Kidney (tissue), 13 donors: ENCODE measurements at regions not wholly inside any gene's neighbourhood (a gene's known extent, or its start where the extent isn't known, plus 50 kb on each side); places are given as distances from the start of the nearest gene placed in this dataset.

Experiments used
- DNase-seq, 5 donors: peaks; one replicate each; pipeline ENCODE4 v3.0.0-alpha.2; 2013 to 2020
- FAIRE-seq: peaks from 2 replicates; lab custom pipeline; 2012; peaks lifted over from hg19 to GRCh38; lab: Jason Lieb, UNC
- H3K27ac ChIP-seq, 2 donors: one replicate each; pipeline ENCODE4 v1.7.0; 2013; ENCODE audit warnings: low read depth in 2 of 2, low read length in 2 of 2, inconsistent platforms in 1 of 2
- H3K27me3 ChIP-seq: one replicate; pipeline ENCODE4 v1.7.1; 2013; ENCODE audit warnings: low read length, inconsistent platforms; ENCODE audit not compliant: control insufficient read depth, insufficient read depth
- H3K36me3 ChIP-seq, 3 donors: one replicate each; pipeline versions ENCODE4 v1.7.0 to v1.7.1; 2013; ENCODE audit warnings: low read length in 3 of 3, control low read depth in 1 of 3, inconsistent platforms in 1 of 3; ENCODE audit not compliant: insufficient read depth in 3 of 3, control insufficient read depth in 2 of 3
- H3K4me1 ChIP-seq, 3 donors: one replicate each; pipeline versions ENCODE4 v1.7.0 to v1.7.1; 2013; ENCODE audit warnings: low read length in 3 of 3, inconsistent platforms in 1 of 3, low read depth in 1 of 3; ENCODE audit not compliant: control insufficient read depth in 2 of 3, insufficient read depth in 2 of 3
- H3K4me3 ChIP-seq, 3 donors: one replicate each; pipeline versions ENCODE4 v1.7.0 to v1.8.1; 2013; ENCODE audit warnings: low read length in 3 of 3, control low read depth in 1 of 3, inconsistent platforms in 1 of 3
- H3K9ac ChIP-seq, 3 donors: one replicate each; pipeline versions ENCODE4 v1.7.0 to v1.7.1; 2013; ENCODE audit warnings: low read length in 3 of 3, control low read depth in 1 of 3, inconsistent platforms in 1 of 3
- H3K9me3 ChIP-seq, 3 donors: one replicate each; pipeline versions ENCODE4 v1.7.0 to v1.7.1; 2013; ENCODE audit warnings: low read length in 3 of 3, control low read depth in 1 of 3, inconsistent platforms in 1 of 3; ENCODE audit not compliant: control insufficient read depth in 2 of 3, insufficient read depth in 1 of 3
- intact Hi-C: fragments of 100-400 bp; cut with DNase I; formaldehyde crosslinking; loops from one replicate; pipeline ENCODE4 v1.11.1; 2022
- TF ChIP-seq, protein P1 (sequence below): IDR thresholded peaks from 3 replicates; pipeline ENCODE4 v1.5.1; 2012; ENCODE audit warnings: mild to moderate bottlenecking, moderate library complexity, borderline replicate concordance; ENCODE audit not compliant: insufficient read depth; ENCODE audit errors: extremely low read depth
- donor health status: control.
- donor health status: control.
- donor health status: control.
- donor health status: control.
- donor health status: control.
- donor health status: DM: yes; HTN: yes; CAD: no.
- donor health status: Normal renal cell carcinoma (clear cell type).

DNA sequence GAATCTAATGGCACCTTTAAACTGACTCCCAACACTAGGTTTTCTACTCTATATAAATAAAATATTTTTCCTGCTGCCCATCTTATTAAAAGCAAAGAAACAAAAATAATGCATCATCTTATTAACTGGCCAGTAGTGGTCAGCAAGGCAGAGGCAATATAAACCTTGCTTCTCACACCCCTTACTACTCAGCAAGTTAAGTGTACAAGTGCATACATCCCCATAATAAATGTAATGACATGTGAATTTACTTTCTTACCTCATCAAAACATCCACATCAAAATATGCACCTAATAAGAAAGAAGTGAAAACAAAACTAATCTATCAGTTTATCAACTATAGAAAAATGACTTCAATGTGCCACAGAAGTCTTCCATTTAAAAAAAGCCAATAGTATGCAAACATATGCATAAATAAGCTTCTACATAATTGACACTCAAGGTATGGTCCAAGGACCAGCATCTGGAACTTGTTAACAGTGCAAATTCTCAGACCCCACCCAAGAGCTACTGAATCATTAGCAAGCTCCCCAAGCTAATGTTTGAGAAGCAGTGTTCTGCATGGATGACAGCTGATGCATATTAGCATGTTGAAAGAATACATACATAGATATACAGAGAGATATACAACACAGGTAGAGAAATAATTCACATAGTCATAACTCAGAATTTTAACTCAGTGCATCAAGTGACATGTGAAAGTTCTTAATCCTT lies 182.7 kb downstream of the C7orf25 start:
- no peak for FAIRE-seq
- Histone ChIP-seq H3K9ac (no peak overlapping the region), H3K4me3 (no peak overlapping the region), H3K27me3 (no peaks in the 10 kb centered on the region), H3K4me1 (no peaks in the 10 kb centered on the region), H3K9me3 (no peaks in the 10 kb centered on the region), H3K36me3 (no peaks in the 10 kb centered on the region), H3K27ac (no peak overlapping the region)
- no peak for DNase-seq
- TF ChIP-seq, protein P1, sequence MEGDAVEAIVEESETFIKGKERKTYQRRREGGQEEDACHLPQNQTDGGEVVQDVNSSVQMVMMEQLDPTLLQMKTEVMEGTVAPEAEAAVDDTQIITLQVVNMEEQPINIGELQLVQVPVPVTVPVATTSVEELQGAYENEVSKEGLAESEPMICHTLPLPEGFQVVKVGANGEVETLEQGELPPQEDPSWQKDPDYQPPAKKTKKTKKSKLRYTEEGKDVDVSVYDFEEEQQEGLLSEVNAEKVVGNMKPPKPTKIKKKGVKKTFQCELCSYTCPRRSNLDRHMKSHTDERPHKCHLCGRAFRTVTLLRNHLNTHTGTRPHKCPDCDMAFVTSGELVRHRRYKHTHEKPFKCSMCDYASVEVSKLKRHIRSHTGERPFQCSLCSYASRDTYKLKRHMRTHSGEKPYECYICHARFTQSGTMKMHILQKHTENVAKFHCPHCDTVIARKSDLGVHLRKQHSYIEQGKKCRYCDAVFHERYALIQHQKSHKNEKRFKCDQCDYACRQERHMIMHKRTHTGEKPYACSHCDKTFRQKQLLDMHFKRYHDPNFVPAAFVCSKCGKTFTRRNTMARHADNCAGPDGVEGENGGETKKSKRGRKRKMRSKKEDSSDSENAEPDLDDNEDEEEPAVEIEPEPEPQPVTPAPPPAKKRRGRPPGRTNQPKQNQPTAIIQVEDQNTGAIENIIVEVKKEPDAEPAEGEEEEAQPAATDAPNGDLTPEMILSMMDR, result no peak
- intact Hi-C loops, result no loop called here

DNA sequence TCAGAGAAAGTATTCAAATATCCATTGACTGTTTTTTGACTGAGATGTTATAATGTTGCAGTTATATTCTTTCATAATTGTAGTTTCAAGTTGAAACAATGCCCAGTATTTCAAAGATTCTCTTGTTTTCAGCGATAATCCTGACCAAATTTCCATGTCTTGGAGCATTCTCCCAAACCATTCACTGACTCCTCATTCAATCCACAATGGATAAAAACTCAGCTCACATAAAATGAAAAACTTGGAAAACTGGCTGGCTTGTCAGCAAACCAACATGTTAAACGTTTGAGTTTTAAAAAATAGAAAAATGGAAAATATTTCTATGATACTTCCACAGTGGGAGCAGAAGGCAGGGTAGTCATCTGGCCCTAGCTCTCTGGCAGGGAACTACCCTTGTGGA lies 184.4 kb downstream of the C7orf25 start:
- no peaks in the 10 kb centered on the region for H3K9me3 ChIP-seq
- no peak for DNase-seq
- H3K4me3 ChIP-seq, result no peak overlapping the region
- intact Hi-C loops, result no loop called here
- H3K27ac ChIP-seq, result no peak overlapping the region
- H3K4me1 ChIP-seq, result no peaks in the 10 kb centered on the region
- H3K9ac ChIP-seq, result no peak overlapping the region
- H3K36me3 ChIP-seq, result no peaks in the 10 kb centered on the region
- TF ChIP-seq, protein P1, result no peak
- FAIRE-seq, result no peak
- H3K27me3 ChIP-seq, result no peaks in the 10 kb centered on the region

DNA sequence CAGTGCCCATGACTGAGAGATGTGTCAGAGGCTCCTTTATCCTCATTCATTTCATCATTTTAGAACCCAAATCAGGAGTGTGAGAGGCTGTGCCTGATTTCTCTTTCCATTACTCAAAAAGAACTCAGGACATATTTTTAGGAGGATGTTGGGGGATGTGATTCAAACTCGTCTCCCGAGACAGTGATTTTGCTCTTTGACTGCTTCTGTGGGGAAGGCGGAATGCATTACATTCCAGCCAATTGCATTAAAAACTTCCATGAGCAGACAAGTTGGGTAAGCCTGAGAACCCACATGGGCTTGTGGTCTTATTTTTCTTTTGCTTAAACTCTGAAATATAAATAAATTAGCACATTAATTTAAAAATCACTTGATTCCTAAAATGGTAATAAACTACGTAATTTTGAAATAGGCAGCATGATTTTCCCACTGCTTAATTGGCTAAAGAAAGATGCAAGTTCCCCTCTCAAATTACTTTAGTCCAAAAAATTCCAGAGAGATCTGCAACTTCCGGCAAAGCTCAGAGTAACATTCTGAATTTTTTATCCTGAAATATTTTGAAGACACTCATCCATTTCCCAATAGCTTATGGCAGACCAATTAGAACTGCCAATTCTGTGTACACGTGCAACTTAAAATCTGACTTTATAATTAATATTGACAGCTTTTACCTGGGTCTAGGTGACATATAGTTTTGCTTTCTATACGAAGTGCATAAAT lies 185.6 kb downstream of the C7orf25 start:
- TF ChIP-seq, protein P1, result no peak
- no peak for DNase-seq
- Histone ChIP-seq H3K4me3 (no peak overlapping the region), H3K27me3 (no peaks in the 10 kb centered on the region), H3K27ac (no peak overlapping the region), H3K9me3 (no peaks in the 10 kb centered on the region), H3K4me1 (no peaks in the 10 kb centered on the region), H3K9ac (no peak overlapping the region), H3K36me3 (no peaks in the 10 kb centered on the region)
- no peak for FAIRE-seq
- intact Hi-C loops, result no loop called here
